Activated effector memory CD4-positive, alpha-beta T cell treated with anti-CD3 and anti-CD28 coated beads, Interleukin-2, amount 50 U/mL, for 16 hours (primary cell): ENCODE measurements at regions not wholly inside any gene's neighbourhood (a gene's known extent, or its start where the extent isn't known, plus 50 kb on each side); places are given as distances from the start of the nearest gene placed in this dataset.

Source experiments
- DNase-seq: peaks from one replicate; pipeline ENCODE4 v3.0.0-alpha.2; 2020

- DNase-seq: no peak
Observed at GRCh38 chr13:71935166-71935840, 68.3 kb upstream of the DACH1 start.

- DNase-seq: no peak
Observed at GRCh38 chr13:71924931-71925330, 57.9 kb upstream of the DACH1 start.

- no peak for DNase-seq
Observed at GRCh38 chr13:71922194-71922593, 55.2 kb upstream of the DACH1 start.
